ENCODE measurements at regions not wholly inside any gene's neighbourhood (a gene's known extent, or its start where the extent isn't known, plus 50 kb on each side); places are given as distances from the start of the nearest gene placed in this dataset.
"Not testable (repeated sequence)": the region's sequence is repeated elsewhere in the genome, so short reads cannot be mapped to it uniquely, and the experiment has no call there.

- no peak for DNase-seq
Measured at GRCh38 chr6:84912472-84913322, 148.3 kb upstream of the TBX18 start.

- no peak for DNase-seq
Measured at GRCh38 chr6:84910906-84911607, 146.7 kb upstream of the TBX18 start.

- no peak for DNase-seq
Measured at GRCh38 chr6:84908304-84908904, 144.0 kb upstream of the TBX18 start.

GRCh38 chr6:84906514-84906913 is 142.1 kb upstream of the TBX18 start:
- DNase-seq: no peak

GRCh38 chr6:84905823-84906222 is 141.4 kb upstream of the TBX18 start:
- no peak for DNase-seq

- no peak for DNase-seq
Measured at GRCh38 chr6:84902354-84902928, 138.0 kb upstream of the TBX18 start.

GRCh38 chr6:84897988-84898594 is 133.7 kb upstream of the TBX18 start:
- DNase-seq: no peak

- no peak for DNase-seq
Measured at GRCh38 chr6:84897011-84897410, 132.6 kb upstream of the TBX18 start.

GRCh38 chr6:84892671-84893070 is 128.3 kb upstream of the TBX18 start:
- DNase-seq: no peak

GRCh38 chr6:84882768-84883766 is 118.7 kb upstream of the TBX18 start:
- no peak for DNase-seq

- not testable (repeated sequence) for DNase-seq
Measured at GRCh38 chr6:84879385-84879784, 115.0 kb upstream of the TBX18 start.

- DNase-seq: no peak
Measured at GRCh38 chr6:84877515-84878210, 113.3 kb upstream of the TBX18 start.

GRCh38 chr6:84876723-84877514 is 112.5 kb upstream of the TBX18 start:
- DNase-seq: no peak

- DNase-seq: no peak
Measured at GRCh38 chr6:84872996-84873723, 108.8 kb upstream of the TBX18 start.

GRCh38 chr6:84871925-84872324 is 107.5 kb upstream of the TBX18 start:
- DNase-seq: no peak

GRCh38 chr6:84870672-84871071 is 106.3 kb upstream of the TBX18 start:
- DNase-seq: no peak

GRCh38 chr6:84868149-84868548 is 103.8 kb upstream of the TBX18 start:
- no peak for DNase-seq

- DNase-seq: no peak
Measured at GRCh38 chr6:84867521-84867920, 103.1 kb upstream of the TBX18 start.

GRCh38 chr6:84866715-84867114 is 102.3 kb upstream of the TBX18 start:
- DNase-seq: no peak

- DNase-seq: not testable (repeated sequence)
Measured at GRCh38 chr6:84865372-84865771, 101.0 kb upstream of the TBX18 start.
